HG02885 (cell line): ENCODE measurements at regions not wholly inside any gene's neighbourhood (a gene's known extent, or its start where the extent isn't known, plus 50 kb on each side); places are given as distances from the start of the nearest gene placed in this dataset.
"Not testable (repeated sequence)": the region's sequence is repeated elsewhere in the genome, so short reads cannot be mapped to it uniquely, and the experiment has no call there.

Source experiments
- ATAC-seq: cut with Tn5 transposase; IDR thresholded peaks from one replicate; pipeline ENCODE4 v1.9.1; 2021; ENCODE audit warnings: mild to moderate bottlenecking; ENCODE audit not compliant: unreplicated experiment, poor library complexity

DNA sequence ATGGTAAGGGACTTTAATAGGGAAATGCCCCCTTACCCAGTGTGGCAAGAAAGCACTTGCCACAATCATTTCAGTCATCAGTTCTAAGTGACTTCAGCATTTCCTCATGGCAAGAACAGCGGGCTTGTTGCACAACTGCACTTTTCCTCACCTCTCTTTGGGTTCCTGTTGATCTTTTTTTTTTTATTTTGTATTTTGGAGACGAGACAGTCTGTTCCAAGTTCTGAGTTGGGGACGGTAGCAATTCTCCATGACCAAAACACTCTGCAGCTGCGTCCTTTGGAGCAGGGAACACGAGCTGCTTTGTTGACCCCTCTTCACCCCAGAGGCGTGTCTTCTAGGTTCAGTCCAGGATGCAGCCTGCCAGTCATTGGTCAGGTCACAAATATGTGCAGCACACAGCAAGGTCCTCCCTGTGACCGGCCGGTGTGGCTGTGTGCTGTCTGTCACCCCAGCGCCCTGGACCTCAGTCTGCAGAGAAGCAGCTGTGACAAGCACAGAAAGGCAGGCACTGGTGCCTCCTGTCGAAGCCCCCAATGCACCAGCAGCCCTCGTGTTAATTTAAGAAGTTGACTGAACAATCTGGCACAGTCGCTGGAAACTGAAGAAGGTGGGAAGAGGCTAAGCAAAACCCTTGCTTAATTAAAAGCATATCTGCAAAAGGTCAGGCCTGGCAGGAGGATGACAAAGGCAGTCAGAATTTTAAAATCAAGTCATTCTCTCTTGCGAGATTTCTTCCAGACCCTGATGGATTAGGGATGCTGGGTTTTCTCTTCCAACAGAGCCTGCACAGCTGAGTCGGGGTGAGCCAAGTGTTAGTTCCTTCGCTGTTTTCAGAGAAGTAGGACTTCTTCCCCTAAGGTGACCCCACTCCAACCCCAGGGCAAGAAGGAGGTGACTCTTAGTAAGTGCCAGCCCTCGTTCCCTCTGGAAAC is 96.7 kb upstream of the COPS8 start:
- ATAC-seq, result no peak

GRCh38 chr2:236990552-236990951 is 95.1 kb upstream of the COPS8 start:
- ATAC-seq, result no peak

GRCh38 chr2:236991874-236992273 is 93.8 kb upstream of the COPS8 start:
- no peak for ATAC-seq

DNA sequence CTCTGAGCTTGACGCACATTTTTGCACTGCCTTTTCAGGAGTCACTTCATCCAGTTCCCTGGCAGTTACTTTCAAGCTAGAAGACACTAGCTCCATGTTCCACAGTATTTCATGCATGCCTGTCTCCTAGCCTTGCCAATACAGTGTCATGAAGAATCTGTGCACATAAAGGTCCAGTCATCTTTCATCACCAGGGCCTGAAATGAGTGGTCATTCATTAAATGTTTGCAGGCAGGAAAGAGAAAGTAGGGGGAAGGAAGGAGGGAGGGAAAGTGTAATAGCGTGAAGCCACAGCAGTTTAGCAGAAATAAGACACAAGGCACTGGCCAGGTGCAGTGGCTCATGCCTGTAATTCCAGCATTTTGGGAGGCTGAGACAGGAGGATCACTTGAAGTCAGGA is 92.4 kb upstream of the COPS8 start:
- no peak for ATAC-seq

- no peak for ATAC-seq
Measured at GRCh38 chr2:236994361-236994760, 91.3 kb upstream of the COPS8 start.

DNA sequence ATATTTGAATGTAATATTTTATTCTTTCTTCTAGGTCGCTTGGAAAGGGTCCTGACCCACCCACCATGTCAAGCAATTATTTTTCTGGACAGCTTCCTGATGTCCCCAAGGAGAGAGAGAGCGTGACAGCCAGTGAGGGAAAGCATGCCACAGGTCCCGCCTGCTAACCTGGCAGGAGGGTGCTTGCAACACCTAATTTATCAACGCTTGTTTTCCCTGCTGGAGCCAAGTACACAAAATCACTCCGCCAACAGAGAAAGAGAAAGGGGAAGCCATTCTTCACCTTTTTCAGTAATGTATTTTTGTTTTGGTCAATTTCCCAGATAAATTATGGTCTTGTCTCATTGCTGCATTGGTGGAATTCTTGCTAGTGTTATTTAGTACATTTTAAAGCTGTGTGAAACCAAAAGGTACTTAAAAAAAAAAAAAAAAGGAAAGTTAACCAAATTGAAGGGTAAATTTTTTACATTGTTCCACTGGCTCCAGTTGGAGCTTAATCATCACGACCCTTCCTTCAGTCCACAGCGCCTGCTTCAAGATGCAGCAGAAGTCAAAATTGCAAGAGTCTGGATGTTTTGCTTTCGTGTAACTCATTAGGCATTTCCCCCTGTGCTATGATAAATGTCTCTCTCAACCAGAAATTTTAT is 88.5 kb upstream of the COPS8 start:
- ATAC-seq, result no peak

DNA sequence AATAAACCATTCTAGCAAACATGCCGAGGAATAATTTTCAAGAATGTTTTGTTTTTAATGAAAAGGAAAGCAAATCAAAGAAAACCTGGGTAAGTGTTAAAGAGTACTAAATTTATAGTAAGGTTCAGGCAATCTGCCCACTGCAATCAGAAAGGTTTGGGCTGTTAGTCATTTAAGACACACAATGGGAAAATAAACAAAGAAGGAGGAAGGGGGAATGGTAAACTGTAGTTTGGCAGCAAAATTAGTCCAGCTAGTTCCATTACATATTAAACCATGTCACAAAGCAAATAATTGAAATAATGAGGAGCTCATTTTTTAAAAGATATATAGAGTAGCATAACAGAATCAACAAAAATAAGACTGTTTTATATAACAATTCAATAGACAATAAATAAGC is 87.5 kb upstream of the COPS8 start:
- ATAC-seq, result no peak

GRCh38 chr2:236998758-236999157 is 86.9 kb upstream of the COPS8 start:
- no peak for ATAC-seq

GRCh38 chr2:237000481-237000880 is 85.2 kb upstream of the COPS8 start:
- ATAC-seq, result no peak

- ATAC-seq, result not testable (repeated sequence)
Measured at GRCh38 chr2:237005341-237005740, 80.3 kb upstream of the COPS8 start.

DNA sequence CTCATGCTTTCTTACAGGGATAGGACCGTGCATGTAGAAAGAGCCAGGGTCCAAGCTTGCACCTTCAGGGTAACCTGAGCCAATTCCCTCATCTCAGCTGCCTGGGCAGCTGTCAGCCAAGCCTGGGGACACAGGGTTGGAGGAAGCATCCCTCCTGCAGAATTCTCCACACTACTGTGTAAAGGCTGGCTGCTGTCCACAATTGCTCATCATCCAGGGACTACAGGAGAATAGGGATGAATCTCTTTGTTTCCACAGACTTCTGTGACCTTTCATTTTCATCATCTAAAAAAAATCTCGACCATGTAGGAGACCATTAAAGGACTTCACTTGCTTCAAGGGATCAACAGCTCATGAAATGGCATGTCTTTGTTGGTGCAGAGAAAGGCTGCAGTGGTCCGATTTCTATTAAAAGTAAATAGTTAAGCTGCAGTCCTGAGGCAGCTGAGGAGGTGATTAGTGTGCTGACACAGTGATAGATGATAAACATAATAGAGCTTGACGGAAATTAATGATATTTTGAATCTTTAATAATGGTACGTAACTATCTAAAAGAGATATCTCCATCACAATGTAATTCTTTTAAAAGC is 74.4 kb upstream of the COPS8 start:
- ATAC-seq, result no peak

DNA sequence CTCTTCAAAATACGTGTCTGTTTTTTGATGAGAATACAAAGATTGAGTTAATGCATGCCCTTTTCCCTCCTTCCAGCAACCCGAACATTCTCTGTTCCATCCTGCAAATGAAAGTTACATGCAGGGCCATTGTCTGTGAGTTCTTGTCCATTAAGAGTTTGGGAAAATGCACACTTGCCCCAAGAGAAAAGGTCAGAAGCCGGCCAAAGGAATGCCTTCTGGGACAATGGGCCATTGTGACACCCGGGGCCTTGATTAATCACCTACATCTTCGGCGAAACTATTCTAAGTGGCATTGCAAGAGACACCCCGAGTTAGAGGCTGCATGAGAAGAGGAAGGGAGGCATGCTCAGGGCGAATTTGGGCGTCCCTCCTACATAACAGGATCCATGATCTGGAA is 73.7 kb upstream of the COPS8 start:
- no peak for ATAC-seq

DNA sequence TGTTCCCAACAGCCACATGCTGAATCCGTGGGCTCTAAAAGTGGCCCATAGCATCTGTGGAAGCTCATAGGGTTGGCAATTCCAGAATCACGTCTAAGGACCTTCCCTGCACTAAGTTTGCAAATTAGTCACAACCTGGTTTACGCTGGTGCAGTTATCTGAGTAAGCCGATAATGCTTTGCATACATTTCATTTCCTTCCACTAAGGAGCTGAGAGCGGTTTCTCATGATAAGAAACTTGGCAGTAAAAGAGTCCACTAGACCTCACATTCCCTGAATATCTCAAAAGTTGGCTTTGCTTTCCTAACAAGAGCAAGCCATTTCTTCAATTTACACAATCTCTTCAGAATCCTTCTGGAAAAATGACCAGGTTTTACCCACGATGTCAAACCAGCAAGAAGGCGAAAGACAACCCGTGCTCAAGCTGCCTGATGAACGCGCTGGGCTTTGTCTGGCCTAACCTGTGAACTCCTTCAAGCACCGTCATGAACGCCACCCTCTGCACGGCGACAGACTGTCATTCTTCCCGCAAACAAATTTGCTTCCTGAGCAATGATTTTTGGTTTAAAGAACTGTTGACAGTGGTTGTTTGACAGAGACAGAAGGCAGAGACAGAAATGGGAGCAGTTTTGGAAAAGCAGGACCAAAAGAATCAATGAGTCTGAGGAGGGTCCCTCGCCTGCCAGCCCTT is 73.0 kb upstream of the COPS8 start:
- no peak for ATAC-seq

DNA sequence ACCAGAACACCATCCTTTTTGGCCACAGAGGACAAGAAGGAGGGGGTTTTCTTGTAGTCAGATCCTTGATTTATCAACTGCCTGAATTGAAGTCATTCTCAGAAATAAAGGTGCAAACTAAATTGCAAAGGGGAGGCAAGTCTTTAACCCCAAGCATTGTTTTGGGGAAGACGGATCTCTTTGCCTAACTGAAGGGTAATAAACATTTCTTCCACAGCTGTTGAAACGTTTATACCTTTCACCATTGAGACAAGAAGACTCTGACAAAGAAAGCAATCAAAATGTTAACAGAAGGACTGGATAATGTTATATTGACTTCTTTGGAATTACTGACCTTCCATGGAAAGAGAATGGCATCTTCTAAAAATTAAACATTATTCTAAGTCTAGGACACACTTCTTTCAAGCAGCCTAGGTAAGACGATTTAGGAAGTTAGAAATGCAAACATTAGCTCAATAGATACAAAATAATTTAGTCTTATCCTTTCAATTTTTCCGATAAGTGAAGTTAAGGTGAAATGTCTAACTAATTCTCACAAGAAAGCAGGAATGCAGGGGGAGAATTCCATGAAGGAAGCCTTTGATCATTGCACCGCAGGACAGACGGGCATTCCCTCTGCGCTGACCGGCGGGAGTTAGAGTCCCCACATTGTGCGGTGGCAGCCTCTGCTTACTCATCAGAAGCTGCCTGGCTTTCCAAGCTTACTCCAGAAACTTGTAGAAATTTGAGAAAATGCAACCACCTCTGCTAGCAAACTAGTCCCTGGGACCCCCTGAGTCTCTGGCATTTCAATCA is 69.4 kb upstream of the COPS8 start:
- ATAC-seq, result no peak

DNA sequence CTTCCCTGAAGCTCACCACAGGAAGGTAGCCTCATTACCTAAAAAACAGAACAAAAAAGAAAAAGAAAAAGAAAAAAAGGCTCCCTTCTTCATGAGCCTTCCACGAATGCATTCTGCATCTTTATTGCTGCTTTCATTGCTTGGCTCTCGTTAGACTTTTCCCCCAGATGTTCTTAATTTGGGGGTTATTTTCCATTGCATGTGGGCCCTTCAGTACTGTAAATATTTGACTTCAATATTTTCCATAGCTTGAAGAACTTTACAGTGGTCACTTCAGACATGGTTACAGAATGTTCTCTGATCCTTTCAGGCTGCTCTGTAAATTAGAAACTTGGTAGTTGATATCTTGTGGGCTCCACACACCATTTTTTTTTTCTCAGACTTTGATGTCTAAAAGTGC is 65.6 kb upstream of the COPS8 start:
- no peak for ATAC-seq

- ATAC-seq, result no peak
Measured at GRCh38 chr2:237022533-237022932, 63.2 kb upstream of the COPS8 start.

GRCh38 chr2:237024255-237024654 is 61.4 kb upstream of the COPS8 start:
- ATAC-seq, result no peak

DNA sequence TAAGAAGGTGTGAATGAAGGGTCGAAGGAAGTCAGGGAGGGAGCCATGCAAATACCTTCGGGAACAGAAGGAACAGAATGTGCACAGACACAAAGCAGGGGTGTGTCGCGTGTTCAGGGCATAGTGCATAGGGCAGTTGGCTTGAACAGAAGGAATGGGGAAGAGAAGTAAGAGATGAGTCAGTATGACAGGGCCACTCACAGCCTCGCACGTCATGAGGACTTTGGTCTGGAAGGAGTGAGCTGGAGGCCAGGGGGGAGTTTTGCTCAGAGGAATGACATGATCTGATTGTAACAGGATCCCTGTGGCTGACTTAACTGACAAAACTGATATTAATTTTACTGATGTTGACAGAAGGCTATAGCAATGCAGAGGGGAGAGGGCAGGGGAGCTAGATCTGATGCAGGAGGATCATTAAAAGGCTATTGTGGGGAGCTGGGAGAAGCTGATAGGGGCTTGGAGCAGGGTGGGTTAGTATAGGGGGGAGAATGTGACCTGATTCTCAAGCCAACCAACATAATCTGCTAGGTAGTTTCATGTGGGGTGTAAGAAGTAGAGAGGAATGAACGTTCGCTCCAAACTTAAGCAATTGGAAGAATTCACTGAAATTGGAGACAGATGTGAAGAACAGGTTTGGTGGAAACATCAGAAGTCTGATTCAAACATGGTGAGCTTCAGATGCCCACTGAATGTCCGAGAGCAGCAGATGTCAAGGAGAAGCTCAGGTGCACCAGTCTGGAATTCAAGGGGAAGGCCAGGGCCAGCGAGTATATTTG is 60.4 kb upstream of the COPS8 start:
- ATAC-seq, result no peak

DNA sequence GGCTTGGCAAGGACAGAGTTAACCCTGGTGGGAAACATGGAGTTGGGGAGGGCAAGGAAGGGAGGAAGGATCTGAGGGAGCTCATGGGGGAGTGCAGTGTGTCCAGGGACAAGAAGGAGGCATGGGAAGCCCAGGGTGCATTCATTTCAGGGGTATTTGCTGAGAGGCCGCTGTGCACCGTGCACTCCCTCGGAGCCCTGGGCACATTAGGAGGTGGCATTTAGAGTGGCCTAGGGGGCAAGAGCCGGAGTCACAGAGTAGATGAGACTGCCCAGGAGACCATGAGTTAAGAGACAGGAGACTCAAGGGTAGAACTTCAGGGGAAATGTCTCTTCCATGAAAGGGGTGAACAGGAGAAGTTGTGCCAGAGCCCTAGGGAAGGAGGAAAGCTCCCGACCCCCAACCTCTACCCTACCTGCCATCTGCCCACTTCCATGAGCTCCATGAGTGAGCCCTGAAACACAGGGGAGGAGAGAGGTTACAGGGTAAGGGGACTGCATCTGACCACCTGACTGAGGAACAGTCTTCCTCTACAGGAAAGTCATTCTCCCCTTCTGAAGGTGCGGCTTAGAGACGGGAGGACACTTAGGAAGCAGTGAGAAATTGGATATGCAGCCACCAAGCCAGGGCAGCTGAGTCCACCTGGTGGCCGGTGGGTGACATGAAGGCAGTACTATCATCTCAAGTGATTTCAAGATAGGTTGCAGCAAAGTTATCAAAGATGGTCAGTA is 58.5 kb upstream of the COPS8 start:
- no peak for ATAC-seq
